ENCODE measurements at regions not wholly inside any gene's neighbourhood (a gene's known extent, or its start where the extent isn't known, plus 50 kb on each side); places are given as distances from the start of the nearest gene placed in this dataset.

GRCh38 chr9:80380301-80380700, 808.5 kb downstream of the TLE4 start:
- DNase-seq (ENCODE audit: low read depth, low spot score): no peak

GRCh38 chr9:80378669-80379293, 807.0 kb downstream of the TLE4 start:
- DNase-seq (ENCODE audit: low read depth, low spot score): no peak

GRCh38 chr9:80376180-80376579, 804.4 kb downstream of the TLE4 start:
- no peak for DNase-seq (ENCODE audit: low read depth, low spot score)

GRCh38 chr9:80375477-80375876, 803.7 kb downstream of the TLE4 start:
- DNase-seq (ENCODE audit: low read depth, low spot score): no peak

GRCh38 chr9:80369641-80370040, 797.9 kb downstream of the TLE4 start:
- no peak for DNase-seq (ENCODE audit: low read depth, low spot score)

GRCh38 chr9:80366626-80367025, 794.9 kb downstream of the TLE4 start:
- no peak for DNase-seq (ENCODE audit: low read depth, low spot score)

GRCh38 chr9:80359941-80360881, 788.4 kb downstream of the TLE4 start:
- DNase-seq (ENCODE audit: low read depth, low spot score): no peak

- no peak for DNase-seq (ENCODE audit: low read depth, low spot score)
Observed at GRCh38 chr9:80359291-80359690, 787.5 kb downstream of the TLE4 start.

- no peak for DNase-seq (ENCODE audit: low read depth, low spot score)
Observed at GRCh38 chr9:80352967-80353366, 781.2 kb downstream of the TLE4 start.

GRCh38 chr9:80351612-80352011, 779.8 kb downstream of the TLE4 start:
- DNase-seq (ENCODE audit: low read depth, low spot score): no peak

GRCh38 chr9:80326105-80326504, 754.3 kb downstream of the TLE4 start:
- no peak for DNase-seq (ENCODE audit: low read depth, low spot score)

GRCh38 chr9:80320916-80321315, 749.2 kb downstream of the TLE4 start:
- no peak for DNase-seq (ENCODE audit: low read depth, low spot score)

- no peak for DNase-seq (ENCODE audit: low read depth, low spot score)
Observed at GRCh38 chr9:80320480-80320879, 748.7 kb downstream of the TLE4 start.

GRCh38 chr9:80305136-80305535, 733.4 kb downstream of the TLE4 start:
- DNase-seq (ENCODE audit: low read depth, low spot score): no peak

GRCh38 chr9:80294955-80295354, 723.2 kb downstream of the TLE4 start:
- DNase-seq (ENCODE audit: low read depth, low spot score): no peak

- DNase-seq (ENCODE audit: low read depth, low spot score): no peak
Observed at GRCh38 chr9:80294318-80294717, 722.6 kb downstream of the TLE4 start.

- no peak for DNase-seq (ENCODE audit: low read depth, low spot score)
Observed at GRCh38 chr9:80292231-80292630, 720.5 kb downstream of the TLE4 start.

- no peak for DNase-seq (ENCODE audit: low read depth, low spot score)
Observed at GRCh38 chr9:80285326-80285725, 713.6 kb downstream of the TLE4 start.

GRCh38 chr9:80282766-80283165, 711.0 kb downstream of the TLE4 start:
- no peak for DNase-seq (ENCODE audit: low read depth, low spot score)

GRCh38 chr9:80259079-80259478, 687.3 kb downstream of the TLE4 start:
- no peak for DNase-seq (ENCODE audit: low read depth, low spot score)

GRCh38 chr9:80251778-80252177, 680.0 kb downstream of the TLE4 start:
- DNase-seq (ENCODE audit: low read depth, low spot score): no peak

GRCh38 chr9:80242022-80242421, 670.3 kb downstream of the TLE4 start:
- DNase-seq (ENCODE audit: low read depth, low spot score): no peak

- DNase-seq (ENCODE audit: low read depth, low spot score): no peak
Observed at GRCh38 chr9:80235752-80236151, 664.0 kb downstream of the TLE4 start.
